Brain microvascular endothelial cell (primary cell): ENCODE measurements at regions not wholly inside any gene's neighbourhood (a gene's known extent, or its start where the extent isn't known, plus 50 kb on each side); places are given as distances from the start of the nearest gene placed in this dataset.

ENCODE experiments used
- DNase-seq: peaks from one replicate; pipeline ENCODE4 v3.0.0-alpha.2; 2020
- H3K27ac ChIP-seq: fragments of 250-450 bp; sonication (Bioruptor Pico); 2 replicates; pipeline ENCODE4 v1.5.1; 2020; ENCODE audit warnings: mild to moderate bottlenecking, moderate library complexity
- H3K27me3 ChIP-seq: fragments of 250-450 bp; sonication (Bioruptor Pico); replicated peaks from 2 replicates; pipeline ENCODE4 v1.5.1; 2020; ENCODE audit warnings: mild to moderate bottlenecking
- H3K36me3 ChIP-seq: fragments of 250-450 bp; sonication (Bioruptor Pico); replicated peaks from 2 replicates; pipeline ENCODE4 v1.5.1; 2020; ENCODE audit warnings: mild to moderate bottlenecking
- H3K4me3 ChIP-seq: 2 replicates; pipeline ENCODE4 v1.5.1; 2011; ENCODE audit warnings: low read depth, mild to moderate bottlenecking, control low read depth, low read length, moderate library complexity
- CTCF ChIP-seq: IDR thresholded peaks from 2 replicates; pipeline ENCODE4 v1.5.1; 2011; ENCODE audit warnings: low read depth, mild to moderate bottlenecking, moderate library complexity, low read length, control low read depth, inconsistent platforms; ENCODE audit errors: missing control alignments
- in situ Hi-C: cut with HindIII; loops from 2 replicates; pipeline ENCODE4 v1.10.0; 2017; ENCODE audit warnings: low sequenced_read_pairs, low pct_ligation_motif_present

GRCh38 chr3:80668600-80669294, 900.9 kb upstream of the ROBO1 start:
- Histone ChIP-seq H3K27ac (no peak overlapping the region), H3K4me3 (no peak overlapping the region), H3K36me3 (no peaks in the 10 kb centered on the region), H3K27me3 (no peaks in the 10 kb centered on the region)
- no peak for DNase-seq
- no peak for TF ChIP-seq CTCF
- in situ Hi-C loops = no loop called here

- no peak overlapping the region for H3K27ac ChIP-seq
- no peak overlapping the region for H3K4me3 ChIP-seq
- no peak for DNase-seq
- in situ Hi-C loops = no loop called here
- H3K36me3 ChIP-seq = no peaks in the 10 kb centered on the region
- TF ChIP-seq CTCF = no peak
- H3K27me3 ChIP-seq = no peaks in the 10 kb centered on the region
These were observed 900.3 kb upstream of the ROBO1 start for GRCh38 chr3:80668100-80668499.

GRCh38 chr3:80663426-80663825, 895.6 kb upstream of the ROBO1 start:
- no peaks in the 10 kb centered on the region for H3K27me3 ChIP-seq
- no peak overlapping the region for H3K27ac ChIP-seq
- TF ChIP-seq CTCF = no peak
- in situ Hi-C loops = no loop called here
- no peak overlapping the region for H3K4me3 ChIP-seq
- H3K36me3 ChIP-seq = no peaks in the 10 kb centered on the region
- no peak for DNase-seq

GRCh38 chr3:80655216-80655615, 887.4 kb upstream of the ROBO1 start:
- in situ Hi-C loops = no loop called here
- DNase-seq = no peak
- Histone ChIP-seq H3K27me3 (no peaks in the 10 kb centered on the region), H3K36me3 (no peaks in the 10 kb centered on the region), H3K4me3 (no peak overlapping the region), H3K27ac (no peak overlapping the region)
- no peak for TF ChIP-seq CTCF

- TF ChIP-seq CTCF = no peak
- Histone ChIP-seq H3K27me3 (no peaks in the 10 kb centered on the region), H3K4me3 (no peak overlapping the region), H3K27ac (no peak overlapping the region), H3K36me3 (no peaks in the 10 kb centered on the region)
- in situ Hi-C loops = no loop called here
- no peak for DNase-seq
These were observed 881.4 kb upstream of the ROBO1 start for GRCh38 chr3:80649170-80649569.

- no peak for TF ChIP-seq CTCF
- H3K27me3 ChIP-seq = no peaks in the 10 kb centered on the region
- DNase-seq = no peak
- no peak overlapping the region for H3K27ac ChIP-seq
- no peak overlapping the region for H3K4me3 ChIP-seq
- in situ Hi-C loops = no loop called here
- H3K36me3 ChIP-seq = no peaks in the 10 kb centered on the region
These were observed 875.6 kb upstream of the ROBO1 start for GRCh38 chr3:80643421-80643820.
